GM18505 (cell line): ENCODE measurements at regions not wholly inside any gene's neighbourhood (a gene's known extent, or its start where the extent isn't known, plus 50 kb on each side); places are given as distances from the start of the nearest gene placed in this dataset.
A peak's percentile ranks its signal among the peaks of the same experiment; 100 is the strongest.
"Not testable (repeated sequence)": the region's sequence is repeated elsewhere in the genome, so short reads cannot be mapped to it uniquely, and the experiment has no call there.

Experiments used
- ATAC-seq: cut with Tn5 transposase; IDR thresholded peaks from one replicate; pipeline ENCODE4 v1.9.1; 2021; ENCODE audit not compliant: unreplicated experiment
- POLR2A ChIP-seq: IDR thresholded peaks from 4 replicates; pipeline ENCODE4 v1.6.1; 2011; ENCODE audit warnings: borderline replicate concordance; ENCODE audit not compliant: insufficient read depth, insufficient read length; ENCODE audit errors: extremely low read depth

DNA sequence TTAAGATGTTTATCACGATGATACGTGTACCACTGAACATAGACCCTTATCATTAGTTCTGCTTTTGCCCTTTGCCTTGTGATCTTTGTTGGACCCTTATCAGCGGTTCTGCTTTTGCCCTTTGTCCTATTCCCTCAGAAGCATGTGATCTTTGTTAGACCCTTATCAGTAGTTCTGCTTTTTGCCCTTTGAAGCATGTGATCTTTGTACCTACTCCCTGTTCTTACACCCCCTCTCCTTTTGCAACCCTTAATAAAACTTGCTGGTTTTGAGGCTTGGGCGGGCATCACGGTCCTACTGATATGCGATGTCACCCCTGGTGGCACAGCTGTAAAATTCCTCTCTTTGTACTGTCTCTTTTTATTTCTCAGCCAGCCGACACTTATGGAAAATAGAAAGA, 117.0 kb downstream of the SDHAF3 start:
- not testable (repeated sequence) for ATAC-seq

- no peak for TF ChIP-seq POLR2A
- no peak for ATAC-seq
Measured at GRCh38 chr7:97246317-97246716, 128.8 kb downstream of the SDHAF3 start.

DNA sequence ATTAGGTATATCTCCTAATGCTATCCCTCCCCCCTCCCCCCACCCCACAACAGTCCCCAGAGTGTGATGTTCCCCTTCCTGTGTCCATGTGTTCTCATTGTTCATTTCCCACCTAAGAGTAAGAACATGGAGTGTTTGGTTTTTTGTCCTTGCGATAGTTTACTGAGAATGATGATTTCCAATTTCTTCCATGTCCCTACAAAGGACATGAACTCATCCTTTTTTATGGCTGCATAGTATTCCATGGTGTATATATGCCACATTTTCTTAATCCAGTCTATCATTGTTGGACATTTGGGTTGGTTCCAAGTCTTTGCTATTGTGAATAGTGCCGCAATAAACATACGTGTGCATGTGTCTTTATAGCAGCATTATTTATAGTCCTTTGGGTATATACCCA, 140.7 kb downstream of the SDHAF3 start:
- not testable (repeated sequence) for ATAC-seq

- no peak for TF ChIP-seq POLR2A
- no peak for ATAC-seq
Measured at GRCh38 chr7:97269741-97270140, 152.2 kb downstream of the SDHAF3 start.

- no peak for TF ChIP-seq POLR2A
- no peak for ATAC-seq
Measured at GRCh38 chr7:97270280-97270679, 152.8 kb downstream of the SDHAF3 start.

- no peak for TF ChIP-seq POLR2A
- ATAC-seq: no peak
Measured at GRCh38 chr7:97271619-97272018, 154.1 kb downstream of the SDHAF3 start.

- no peak for TF ChIP-seq POLR2A
- ATAC-seq: peak; percentile 94
Measured at GRCh38 chr7:97272237-97272975, 154.9 kb downstream of the SDHAF3 start.

GRCh38 chr7:97275475-97275874, 158.0 kb downstream of the SDHAF3 start:
- no peak for TF ChIP-seq POLR2A
- no peak for ATAC-seq

- no peak for ATAC-seq
- TF ChIP-seq POLR2A: no peak
Measured at GRCh38 chr7:97280950-97281349, 163.5 kb downstream of the SDHAF3 start.

GRCh38 chr7:97285348-97285747, 167.8 kb downstream of the SDHAF3 start:
- ATAC-seq: no peak

GRCh38 chr7:97293031-97293430, 175.5 kb downstream of the SDHAF3 start:
- no peak for ATAC-seq
- TF ChIP-seq POLR2A: no peak

More at GRCh38 chr7:97285348-97285747, 167.8 kb downstream of the SDHAF3 start:
- no peak for TF ChIP-seq POLR2A

DNA sequence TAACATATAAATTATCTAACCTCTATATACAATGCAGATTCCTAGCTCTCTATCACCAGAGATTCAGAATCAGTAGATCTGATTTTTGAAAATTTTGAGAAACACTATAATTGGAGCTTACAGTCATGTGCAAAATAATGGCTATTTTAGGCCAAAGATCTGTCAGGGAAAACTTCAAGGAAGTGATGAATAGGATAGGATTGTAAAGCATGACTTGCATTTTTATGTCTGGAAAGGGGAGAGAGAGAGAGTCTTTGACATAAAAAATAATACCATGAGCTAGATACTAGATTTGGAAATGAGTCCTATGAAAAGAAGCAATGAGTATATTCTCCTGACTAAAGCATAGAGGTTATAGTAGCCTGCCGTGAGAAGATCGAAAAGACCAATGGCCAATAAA, 181.1 kb downstream of the SDHAF3 start:
- TF ChIP-seq POLR2A: no peak
- ATAC-seq: no peak

GRCh38 chr7:97305589-97305988, 188.1 kb downstream of the SDHAF3 start:
- no peak for ATAC-seq
- TF ChIP-seq POLR2A: no peak

DNA sequence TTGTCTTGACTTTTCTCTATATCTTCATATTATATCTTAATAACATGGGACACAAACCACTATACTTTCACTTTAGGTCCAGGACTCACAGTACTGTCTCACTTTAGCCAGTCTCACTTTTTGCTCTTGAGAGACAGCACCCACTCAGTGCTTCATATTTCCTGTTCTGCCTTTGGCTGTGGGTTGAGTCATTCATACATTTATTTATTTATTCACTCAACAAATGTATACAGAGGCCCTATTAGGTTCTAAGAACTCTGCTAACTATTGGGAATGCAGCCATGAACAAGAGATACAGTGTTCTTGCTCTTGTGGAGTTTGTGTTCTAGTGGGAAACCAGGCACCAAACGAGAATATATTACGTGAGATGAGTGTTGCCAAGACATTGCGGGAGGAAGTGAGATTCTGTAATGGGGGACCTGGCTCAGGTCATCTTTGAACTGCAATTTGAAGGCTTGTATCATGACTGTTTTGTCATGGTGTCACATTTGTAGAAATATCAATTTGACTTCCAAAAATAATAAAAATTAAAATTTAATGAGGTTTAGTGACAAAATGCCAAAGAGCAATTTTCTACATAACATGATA, 190.1 kb downstream of the SDHAF3 start:
- ATAC-seq: no peak
- no peak for TF ChIP-seq POLR2A

GRCh38 chr7:97313900-97314299, 196.4 kb downstream of the SDHAF3 start:
- TF ChIP-seq POLR2A: no peak
- ATAC-seq: no peak
